BJ (cell line): ENCODE measurements at regions not wholly inside any gene's neighbourhood (a gene's known extent, or its start where the extent isn't known, plus 50 kb on each side); places are given as distances from the start of the nearest gene placed in this dataset.

Source experiments
- CTCF ChIA-PET: fragments of 350-600 bp; formaldehyde crosslinking; extraction: SDS; loops from one replicate; lab custom pipeline; 2021; ENCODE audit warnings: antibody characterized with exemption, inconsistent platforms; lab: Yijun Ruan, JAX
- POLR2A ChIA-PET: fragments of 300-600 bp; sonication (Branson Sonifier 250); formaldehyde crosslinking; extraction: SDS; loops from one replicate; lab custom pipeline; 2021; ENCODE audit warnings: antibody characterized with exemption; lab: Charles Lee
- DNase-seq: peaks from one replicate; pipeline ENCODE4 v3.0.0-alpha.2; 2011; ENCODE audit warnings: low read depth
- H3K27me3 ChIP-seq: 2 replicates; pipeline ENCODE4 v1.6.0; 2011; ENCODE audit warnings: low read length; ENCODE audit not compliant: control insufficient read depth, insufficient read depth
- H3K36me3 ChIP-seq: 2 replicates; pipeline ENCODE4 v1.5.1; 2011; ENCODE audit warnings: low read length; ENCODE audit not compliant: control insufficient read depth, insufficient read depth
- H3K4me3 ChIP-seq: 2 replicates; pipeline ENCODE4 v1.5.1; 2011; ENCODE audit warnings: low read depth, mild to moderate bottlenecking, control low read depth, low read length
- TF ChIP-seq, protein P1 (sequence below): IDR thresholded peaks from 2 replicates; pipeline ENCODE4 v1.5.1; 2011; ENCODE audit warnings: low read depth, mild to moderate bottlenecking, control low read depth, inconsistent platforms, low read length, moderate library complexity; ENCODE audit not compliant: insufficient read depth

DNA sequence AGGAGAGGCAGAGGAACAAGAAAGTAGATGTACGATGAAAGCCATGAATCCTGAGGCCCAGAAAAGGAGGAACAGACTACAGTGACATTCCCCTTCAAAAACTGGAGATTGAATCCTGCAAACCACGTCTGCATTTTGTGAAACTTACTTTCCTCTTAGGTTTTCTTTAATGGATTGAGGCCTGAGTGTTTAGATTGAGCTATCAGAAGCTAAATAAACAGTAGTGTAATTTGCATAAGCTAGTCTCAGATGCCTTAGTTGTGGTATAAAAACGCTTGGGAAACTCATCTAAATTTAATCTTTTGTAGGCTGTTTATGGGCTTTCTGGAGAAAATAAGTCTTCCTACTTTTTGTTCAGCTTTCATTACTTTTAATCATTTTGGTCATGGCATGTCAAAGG is 94.8 kb upstream of the HDAC9 start:
- ChIA-PET CTCF (interaction anchor here (1.1 kb wide), 1 partner anchor 22 kb away, joined by 4 read pairs; no protein-coding TSS in a partner anchor), POLR2A (interaction anchor here (1.1 kb wide), 1 partner anchor 108 kb away, joined by 4 read pairs; no protein-coding TSS in a partner anchor)
- Histone ChIP-seq H3K27me3 (no peaks in the 10 kb centered on the region), H3K36me3 (no peaks in the 10 kb centered on the region), H3K4me3 (no peak overlapping the region)
- DNase-seq: no peak
- TF ChIP-seq, protein P1, sequence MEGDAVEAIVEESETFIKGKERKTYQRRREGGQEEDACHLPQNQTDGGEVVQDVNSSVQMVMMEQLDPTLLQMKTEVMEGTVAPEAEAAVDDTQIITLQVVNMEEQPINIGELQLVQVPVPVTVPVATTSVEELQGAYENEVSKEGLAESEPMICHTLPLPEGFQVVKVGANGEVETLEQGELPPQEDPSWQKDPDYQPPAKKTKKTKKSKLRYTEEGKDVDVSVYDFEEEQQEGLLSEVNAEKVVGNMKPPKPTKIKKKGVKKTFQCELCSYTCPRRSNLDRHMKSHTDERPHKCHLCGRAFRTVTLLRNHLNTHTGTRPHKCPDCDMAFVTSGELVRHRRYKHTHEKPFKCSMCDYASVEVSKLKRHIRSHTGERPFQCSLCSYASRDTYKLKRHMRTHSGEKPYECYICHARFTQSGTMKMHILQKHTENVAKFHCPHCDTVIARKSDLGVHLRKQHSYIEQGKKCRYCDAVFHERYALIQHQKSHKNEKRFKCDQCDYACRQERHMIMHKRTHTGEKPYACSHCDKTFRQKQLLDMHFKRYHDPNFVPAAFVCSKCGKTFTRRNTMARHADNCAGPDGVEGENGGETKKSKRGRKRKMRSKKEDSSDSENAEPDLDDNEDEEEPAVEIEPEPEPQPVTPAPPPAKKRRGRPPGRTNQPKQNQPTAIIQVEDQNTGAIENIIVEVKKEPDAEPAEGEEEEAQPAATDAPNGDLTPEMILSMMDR: no peak

DNA sequence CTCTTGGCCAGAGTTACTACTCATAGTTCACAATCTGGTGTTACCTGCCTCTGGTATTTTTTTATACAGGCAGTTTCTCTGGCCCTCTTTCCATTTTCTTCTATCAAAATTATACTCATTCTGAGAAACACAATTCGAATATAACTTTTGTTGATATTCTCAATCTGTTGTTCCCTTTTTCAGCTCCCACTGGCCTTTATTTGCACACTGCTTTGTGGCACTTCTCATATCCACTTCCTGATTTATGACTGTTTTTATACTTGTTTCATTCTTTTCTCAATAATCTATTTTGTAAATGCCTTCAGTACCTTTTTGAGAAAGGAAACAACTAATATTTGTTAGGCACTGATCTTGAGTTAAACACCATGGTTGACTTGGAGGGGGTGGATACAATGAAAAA is 93.8 kb upstream of the HDAC9 start:
- no peaks in the 10 kb centered on the region for H3K36me3 ChIP-seq
- H3K4me3 ChIP-seq: no peak overlapping the region
- ChIA-PET POLR2A (interaction anchor here (1.1 kb wide), 1 partner anchor 107 kb away, joined by 4 read pairs; no protein-coding TSS in a partner anchor), CTCF (interaction anchor here (1.1 to 1.3 kb wide), 4 partner anchors 23 to 95 kb away, joined by 3 to 4 read pairs (median 3); no protein-coding TSS in a partner anchor)
- TF ChIP-seq, protein P1: no peak
- no peak for DNase-seq
- H3K27me3 ChIP-seq: no peaks in the 10 kb centered on the region

DNA sequence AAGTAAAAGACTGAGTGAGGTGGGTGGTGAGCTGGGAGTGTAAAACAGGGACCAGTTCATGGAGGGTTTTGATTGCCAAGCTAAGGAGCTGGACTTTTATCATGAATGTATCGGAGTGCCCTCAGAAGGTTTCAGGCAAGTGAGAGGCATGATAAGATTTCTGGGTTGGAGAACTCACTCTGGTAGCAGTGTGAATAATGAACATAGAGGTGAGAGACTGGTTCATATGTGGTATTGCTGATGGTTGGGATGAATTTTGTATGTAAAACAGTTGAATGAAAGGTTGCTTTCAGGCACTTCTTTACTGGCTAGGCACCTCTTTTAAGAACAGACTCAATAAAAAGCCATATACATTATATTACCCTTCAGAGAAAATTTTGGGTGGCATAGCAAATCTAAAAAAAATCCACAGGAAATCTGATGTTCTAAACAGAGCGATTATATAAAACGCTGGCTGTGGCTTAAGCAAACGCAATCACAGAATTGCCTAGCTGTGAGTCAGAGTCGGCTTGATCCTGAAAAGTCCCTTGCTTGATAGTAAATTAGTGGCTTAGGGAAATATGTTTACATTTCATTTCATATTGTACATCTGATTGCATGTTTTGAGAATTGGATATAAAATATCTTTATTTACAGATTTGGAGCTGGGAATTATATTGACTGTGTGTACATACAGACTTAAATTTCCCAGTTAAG is 92.9 kb upstream of the HDAC9 start:
- Histone ChIP-seq H3K36me3 (no peaks in the 10 kb centered on the region), H3K27me3 (no peaks in the 10 kb centered on the region), H3K4me3 (no peak overlapping the region)
- ChIA-PET POLR2A (interaction anchor here (0.5 kb wide), 1 partner anchor 9 kb away, joined by 4 read pairs; no protein-coding TSS in a partner anchor), CTCF (interaction anchor here (0.7 to 1.3 kb wide), 4 partner anchors 13 to 94 kb away, joined by 3 read pairs; no protein-coding TSS in a partner anchor)
- TF ChIP-seq, protein P1: no peak
- no peak for DNase-seq

DNA sequence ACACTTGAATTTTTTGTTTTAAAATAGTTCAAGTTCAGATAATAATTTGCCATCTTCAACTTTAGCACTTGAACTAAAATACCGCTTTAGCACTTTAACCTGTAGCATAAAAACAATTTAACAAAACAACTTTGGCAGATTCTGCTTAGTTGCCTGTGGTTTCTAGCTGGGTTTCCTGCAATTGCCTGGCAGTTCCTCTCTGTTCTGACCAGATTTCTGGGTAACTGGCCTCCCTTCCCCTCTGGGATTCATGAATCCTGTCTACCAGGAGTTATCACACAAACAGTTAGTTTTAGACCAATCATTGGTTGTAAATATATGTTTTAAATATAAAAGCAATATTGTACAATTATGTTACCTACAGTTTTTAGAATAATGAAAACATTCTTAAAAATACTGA is 89.8 kb upstream of the HDAC9 start:
- H3K36me3 ChIP-seq: no peaks in the 10 kb centered on the region
- no peak overlapping the region for H3K4me3 ChIP-seq
- POLR2A ChIA-PET: no interaction called here
- TF ChIP-seq, protein P1: no peak
- CTCF ChIA-PET: no interaction called here
- no peak for DNase-seq
- H3K27me3 ChIP-seq: no peaks in the 10 kb centered on the region

DNA sequence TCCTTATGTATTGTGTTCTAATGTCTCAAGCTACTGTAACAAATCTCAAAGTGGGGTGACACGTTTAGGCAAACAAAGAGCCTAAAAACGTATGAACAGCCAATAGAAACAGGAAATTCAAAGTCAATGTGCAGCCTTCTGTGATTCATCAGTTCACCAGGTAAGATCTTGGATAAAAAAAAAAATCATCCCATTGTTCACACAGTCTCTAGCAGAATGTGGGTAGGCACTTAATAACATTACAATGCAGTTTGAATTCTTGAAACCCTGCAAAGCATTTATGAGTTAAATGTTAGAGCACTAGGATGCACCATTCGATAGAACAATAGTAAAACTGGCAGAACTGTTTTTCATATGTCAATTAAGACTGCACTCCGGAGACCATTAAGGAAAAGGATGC is 88.2 kb upstream of the HDAC9 start:
- no peak overlapping the region for H3K4me3 ChIP-seq
- ChIA-PET CTCF (interaction anchor here (0.7 kb wide), 1 partner anchor 359 kb away, joined by 3 read pairs; no protein-coding TSS in a partner anchor), POLR2A (no interaction called here)
- H3K36me3 ChIP-seq: no peaks in the 10 kb centered on the region
- DNase-seq: no peak
- no peaks in the 10 kb centered on the region for H3K27me3 ChIP-seq
- TF ChIP-seq, protein P1: no peak
